Nephron (organoid): ENCODE measurements at regions not wholly inside any gene's neighbourhood (a gene's known extent, or its start where the extent isn't known, plus 50 kb on each side); places are given as distances from the start of the nearest gene placed in this dataset.

Source experiments
- H3K27ac Mint-ChIP-seq, 3 experiments: 2 replicates each; pipeline ENCODE4 v1.8.0; 2020; ENCODE audit warnings: mixed read lengths in 3 of 3, mild to moderate bottlenecking in 2 of 3, moderate library complexity in 1 of 3
- H3K27me3 Mint-ChIP-seq: 2 replicates; pipeline ENCODE4 v1.8.0; 2021; ENCODE audit warnings: low read depth, mild to moderate bottlenecking, moderate library complexity, mixed read lengths
- H3K36me3 Mint-ChIP-seq: 2 replicates; pipeline ENCODE4 v1.8.0; 2020; ENCODE audit warnings: low read depth, mixed read lengths
- H3K4me1 Mint-ChIP-seq: 2 replicates; pipeline ENCODE4 v1.8.0; 2020; ENCODE audit warnings: mixed read lengths
- H3K4me3 Mint-ChIP-seq, 3 experiments: 2 replicates each; pipeline ENCODE4 v1.8.0; 2020; ENCODE audit warnings: mild to moderate bottlenecking in 3 of 3, mixed read lengths in 3 of 3, moderate library complexity in 2 of 3
- H3K9me3 Mint-ChIP-seq: 2 replicates; pipeline ENCODE4 v1.8.0; 2020; ENCODE audit warnings: mixed read lengths
- TF ChIP-seq, protein P1 (sequence below), 3 experiments: fragments of 200-600 bp; sonication (generic); IDR thresholded peaks; one replicate each; pipeline ENCODE4 v1.5.0; 2021; ENCODE audit warnings: antibody characterized with exemption in 3 of 3; ENCODE audit not compliant: unreplicated experiment in 3 of 3

GRCh38 chr6:78607189-78607588 is 260.2 kb upstream of the IRAK1BP1 start:
- no peaks in the 10 kb centered on the region for H3K9me3 Mint-ChIP-seq
- H3K27ac Mint-ChIP-seq = peak overlapping the region in 2 of 3 experiments; percentile 70 to 75
- no peaks in the 10 kb centered on the region for H3K27me3 Mint-ChIP-seq
- H3K4me1 Mint-ChIP-seq = peaks cover 30% of the 10 kb centered on the region
- H3K4me3 Mint-ChIP-seq = no peak overlapping the region
- no peaks in the 10 kb centered on the region for H3K36me3 Mint-ChIP-seq
- TF ChIP-seq, protein P1, sequence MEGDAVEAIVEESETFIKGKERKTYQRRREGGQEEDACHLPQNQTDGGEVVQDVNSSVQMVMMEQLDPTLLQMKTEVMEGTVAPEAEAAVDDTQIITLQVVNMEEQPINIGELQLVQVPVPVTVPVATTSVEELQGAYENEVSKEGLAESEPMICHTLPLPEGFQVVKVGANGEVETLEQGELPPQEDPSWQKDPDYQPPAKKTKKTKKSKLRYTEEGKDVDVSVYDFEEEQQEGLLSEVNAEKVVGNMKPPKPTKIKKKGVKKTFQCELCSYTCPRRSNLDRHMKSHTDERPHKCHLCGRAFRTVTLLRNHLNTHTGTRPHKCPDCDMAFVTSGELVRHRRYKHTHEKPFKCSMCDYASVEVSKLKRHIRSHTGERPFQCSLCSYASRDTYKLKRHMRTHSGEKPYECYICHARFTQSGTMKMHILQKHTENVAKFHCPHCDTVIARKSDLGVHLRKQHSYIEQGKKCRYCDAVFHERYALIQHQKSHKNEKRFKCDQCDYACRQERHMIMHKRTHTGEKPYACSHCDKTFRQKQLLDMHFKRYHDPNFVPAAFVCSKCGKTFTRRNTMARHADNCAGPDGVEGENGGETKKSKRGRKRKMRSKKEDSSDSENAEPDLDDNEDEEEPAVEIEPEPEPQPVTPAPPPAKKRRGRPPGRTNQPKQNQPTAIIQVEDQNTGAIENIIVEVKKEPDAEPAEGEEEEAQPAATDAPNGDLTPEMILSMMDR (IDR thresholded peaks at IDR 0.05; ENCODE audit: unreplicated experiment in 3 of 3) = no peak

- Mint-ChIP-seq H3K27me3 (no peaks in the 10 kb centered on the region), H3K36me3 (no peaks in the 10 kb centered on the region), H3K4me3 (no peak overlapping the region), H3K9me3 (no peaks in the 10 kb centered on the region), H3K4me1 (peaks cover 26% of the 10 kb centered on the region), H3K27ac (peak overlapping the region in 2 of 3 experiments; percentile 15 to 23)
- TF ChIP-seq, protein P1 (IDR thresholded peaks at IDR 0.05; ENCODE audit: unreplicated experiment in 3 of 3) = no peak
These were observed 256.2 kb upstream of the IRAK1BP1 start for GRCh38 chr6:78611102-78611620.

DNA sequence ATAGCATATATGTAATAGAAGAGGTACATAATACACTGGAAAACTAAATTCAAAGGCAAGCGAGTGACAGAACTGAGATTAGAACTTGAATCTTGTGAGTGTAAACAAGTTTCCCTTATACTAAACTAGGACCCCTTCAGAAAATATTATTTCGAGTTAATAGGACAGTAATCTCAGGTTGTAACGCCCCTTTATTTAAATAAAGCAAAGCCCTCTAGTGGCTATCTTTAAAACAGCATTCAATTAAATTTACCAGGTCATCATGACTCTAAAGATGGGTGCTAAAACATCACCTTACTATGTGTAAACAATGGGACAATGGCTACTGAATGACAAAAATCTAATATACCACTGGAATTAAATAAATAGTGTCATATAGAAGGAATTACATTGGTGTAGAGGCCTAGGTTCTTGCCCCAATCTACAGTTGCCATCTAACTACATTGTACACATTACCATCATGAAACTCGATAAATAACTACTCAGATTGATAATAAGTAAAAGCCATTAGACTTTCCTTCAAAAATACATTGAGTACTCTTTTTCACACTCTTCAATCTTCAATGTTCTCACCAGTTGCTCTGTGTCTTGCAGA is 255.4 kb upstream of the IRAK1BP1 start:
- Mint-ChIP-seq H3K4me3 (no peak overlapping the region), H3K27me3 (no peaks in the 10 kb centered on the region), H3K36me3 (no peaks in the 10 kb centered on the region), H3K27ac (peak overlapping the region in 1 of 3 experiments; percentile 23), H3K9me3 (no peaks in the 10 kb centered on the region), H3K4me1 (peaks cover 19% of the 10 kb centered on the region)
- TF ChIP-seq, protein P1 (IDR thresholded peaks at IDR 0.05; ENCODE audit: unreplicated experiment in 3 of 3) = peak; percentile 38 to 48 (median 41)

- H3K27me3 Mint-ChIP-seq = no peaks in the 10 kb centered on the region
- H3K4me3 Mint-ChIP-seq = no peak overlapping the region
- H3K9me3 Mint-ChIP-seq = no peaks in the 10 kb centered on the region
- peak overlapping the region in 1 of 3 experiments; percentile 19 for H3K27ac Mint-ChIP-seq
- TF ChIP-seq, protein P1 (IDR thresholded peaks at IDR 0.05; ENCODE audit: unreplicated experiment in 3 of 3) = no peak
- H3K4me1 Mint-ChIP-seq = peaks cover 17% of the 10 kb centered on the region
- no peaks in the 10 kb centered on the region for H3K36me3 Mint-ChIP-seq
These were observed 252.4 kb upstream of the IRAK1BP1 start for GRCh38 chr6:78614961-78615360.

DNA sequence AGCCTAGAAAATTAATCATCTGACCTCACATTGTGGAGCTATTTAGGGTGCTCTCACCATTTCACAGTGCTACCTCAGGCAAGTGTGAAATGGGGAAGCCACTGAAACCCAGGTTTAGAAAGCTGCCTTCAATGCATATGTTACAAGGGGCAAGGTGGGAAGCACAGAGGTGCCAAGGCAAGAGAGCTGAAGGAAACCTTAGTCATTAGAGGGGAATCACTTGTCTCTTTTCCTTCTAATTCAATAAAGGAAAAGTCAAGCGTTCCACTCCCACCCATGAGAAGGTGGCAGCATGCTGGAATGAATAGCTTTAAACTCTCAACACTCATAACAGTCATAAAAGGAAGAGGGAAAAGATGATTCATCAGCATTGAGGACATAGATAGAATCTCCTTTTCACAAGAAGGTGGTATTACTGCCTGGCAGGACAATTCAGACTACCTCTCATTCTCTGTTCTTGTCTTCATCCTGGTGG is 251.9 kb upstream of the IRAK1BP1 start:
- Mint-ChIP-seq H3K27ac (no peak overlapping the region), H3K27me3 (no peaks in the 10 kb centered on the region), H3K9me3 (no peaks in the 10 kb centered on the region), H3K4me1 (peaks cover 17% of the 10 kb centered on the region), H3K36me3 (no peaks in the 10 kb centered on the region), H3K4me3 (no peak overlapping the region)
- TF ChIP-seq, protein P1 (IDR thresholded peaks at IDR 0.05; ENCODE audit: unreplicated experiment in 3 of 3) = no peak

DNA sequence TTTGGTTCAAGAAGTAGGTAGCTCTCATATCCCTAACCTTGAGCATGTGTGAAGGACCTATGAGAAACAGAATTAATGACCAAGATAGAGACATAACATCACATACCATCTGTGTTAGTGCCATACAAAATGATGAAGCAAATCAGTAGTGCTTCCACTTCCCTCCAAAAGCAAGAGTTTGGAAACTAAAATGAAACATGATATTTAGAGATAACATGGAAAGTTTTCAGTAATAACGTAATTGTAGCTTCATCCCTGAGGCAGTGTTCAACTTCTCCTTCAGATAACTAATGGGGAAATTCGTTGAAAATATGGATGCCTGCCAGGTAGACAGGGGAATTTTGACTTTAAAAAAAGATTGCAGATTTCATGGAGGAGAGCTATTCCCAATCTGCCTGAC is 248.4 kb upstream of the IRAK1BP1 start:
- peak overlapping the region in 2 of 3 experiments; percentile 41 to 75 for H3K27ac Mint-ChIP-seq
- no peak overlapping the region for H3K4me3 Mint-ChIP-seq
- H3K36me3 Mint-ChIP-seq = no peaks in the 10 kb centered on the region
- TF ChIP-seq, protein P1 (IDR thresholded peaks at IDR 0.05; ENCODE audit: unreplicated experiment in 3 of 3) = no peak
- no peaks in the 10 kb centered on the region for H3K27me3 Mint-ChIP-seq
- no peaks in the 10 kb centered on the region for H3K9me3 Mint-ChIP-seq
- H3K4me1 Mint-ChIP-seq = peaks cover 10% of the 10 kb centered on the region
